ENCODE measurements at regions not wholly inside any gene's neighbourhood (a gene's known extent, or its start where the extent isn't known, plus 50 kb on each side); places are given as distances from the start of the nearest gene placed in this dataset.

GRCh38 chr9:712643-713042 is 128.9 kb upstream of the DMRT1 start:
- no peak overlapping the region for H3K4me3 ChIP-seq
- ATAC-seq (no peak), DNase-seq (no peak)
- 84 to 96% (median 91%) methylated on average over 16 of the region's 16 CpGs for WGBS, 4 donors
- H3K4me1 ChIP-seq: peaks cover 3 to 77% (median 51%) of the 10 kb centered on the region in 12 donors
- intact Hi-C loops (cut with DNase I): no loop called here
- TF ChIP-seq CTCF (IDR thresholded peaks at IDR 0.05) (no peak), POLR2A (IDR thresholded peaks at IDR 0.05) (no peak)
- H3K36me3 ChIP-seq: peaks cover 0 to 48% (median 24%) of the 10 kb centered on the region in 9 donors
- no peaks in the 10 kb centered on the region for H3K9me3 ChIP-seq
- H3K27ac ChIP-seq: peak overlapping the region in 5 of 12 donors; percentile 20 to 77 (median 21)
- peaks cover 0 to 4% (median 0%) of the 10 kb centered on the region in 9 donors for H3K27me3 ChIP-seq

- Histone ChIP-seq H3K4me3 (no peak overlapping the region), H3K36me3 (peaks cover 0 to 48% (median 24%) of the 10 kb centered on the region in 9 donors), H3K27me3 (peaks cover 0 to 4% (median 0%) of the 10 kb centered on the region in 9 donors), H3K9me3 (no peaks in the 10 kb centered on the region), H3K27ac (peak overlapping the region in 6 of 12 donors; percentile 16 to 77 (median 23)), H3K4me1 (peaks cover 3 to 76% (median 51%) of the 10 kb centered on the region in 12 donors)
- WGBS, 4 donors: 55 to 74% (median 62%) methylated on average over 4 of the region's 4 CpGs
- DNase-seq (no peak), ATAC-seq (peak in 1 of 4 donors; percentile 29)
- intact Hi-C loops (cut with DNase I): no loop called here
- TF ChIP-seq CTCF (IDR thresholded peaks at IDR 0.05): no peak
- no peak for TF ChIP-seq POLR2A (IDR thresholded peaks at IDR 0.05)
These were observed 128.4 kb upstream of the DMRT1 start for GRCh38 chr9:713091-713490.

GRCh38 chr9:714675-715074 is 126.8 kb upstream of the DMRT1 start:
- Histone ChIP-seq H3K27me3 (no peaks in the 10 kb centered on the region), H3K4me3 (no peak overlapping the region), H3K36me3 (peaks cover 0 to 48% (median 24%) of the 10 kb centered on the region in 9 donors), H3K27ac (peak overlapping the region in 10 of 12 donors; percentile 8 to 88 (median 59)), H3K4me1 (peaks cover 3 to 69% (median 37%) of the 10 kb centered on the region in 12 donors), H3K9me3 (no peaks in the 10 kb centered on the region)
- 57 to 68% (median 63%) methylated on average over 2 of the region's 2 CpGs for WGBS, 4 donors
- DNase-seq: no peak
- TF ChIP-seq POLR2A (IDR thresholded peaks at IDR 0.05) (no peak), CTCF (IDR thresholded peaks at IDR 0.05) (no peak)
- ATAC-seq: no peak
- intact Hi-C loops (cut with DNase I): no loop called here

- peaks cover 0 to 48% (median 24%) of the 10 kb centered on the region in 9 donors for H3K36me3 ChIP-seq
- peaks cover 3 to 73% (median 34%) of the 10 kb centered on the region in 12 donors for H3K4me1 ChIP-seq
- WGBS, 4 donors: 5 to 28% (median 18%) methylated on average over 2 of the region's 2 CpGs
- H3K27me3 ChIP-seq: no peaks in the 10 kb centered on the region
- H3K27ac ChIP-seq: peak overlapping the region; percentile 8 to 88 (median 59)
- ATAC-seq (peak in 3 of 4 donors; percentile 44 to 52 (median 46)), DNase-seq (no peak)
- TF ChIP-seq CTCF (IDR thresholded peaks at IDR 0.05) (no peak), POLR2A (IDR thresholded peaks at IDR 0.05) (no peak)
- no peaks in the 10 kb centered on the region for H3K9me3 ChIP-seq
- no peak overlapping the region for H3K4me3 ChIP-seq
- intact Hi-C loops (cut with DNase I): no loop called here
These were observed 126.2 kb upstream of the DMRT1 start for GRCh38 chr9:715300-715699.

Data from heart left ventricle (tissue), 16 donors.